NCI-H128 (cell line): ENCODE measurements at regions not wholly inside any gene's neighbourhood (a gene's known extent, or its start where the extent isn't known, plus 50 kb on each side); places are given as distances from the start of the nearest gene placed in this dataset.

Experiments used
- DNase-seq: peaks from one replicate; lab custom pipeline; 2025; ENCODE audit not compliant: unreplicated experiment; lab: John Stamatoyannopoulos, UW

DNA sequence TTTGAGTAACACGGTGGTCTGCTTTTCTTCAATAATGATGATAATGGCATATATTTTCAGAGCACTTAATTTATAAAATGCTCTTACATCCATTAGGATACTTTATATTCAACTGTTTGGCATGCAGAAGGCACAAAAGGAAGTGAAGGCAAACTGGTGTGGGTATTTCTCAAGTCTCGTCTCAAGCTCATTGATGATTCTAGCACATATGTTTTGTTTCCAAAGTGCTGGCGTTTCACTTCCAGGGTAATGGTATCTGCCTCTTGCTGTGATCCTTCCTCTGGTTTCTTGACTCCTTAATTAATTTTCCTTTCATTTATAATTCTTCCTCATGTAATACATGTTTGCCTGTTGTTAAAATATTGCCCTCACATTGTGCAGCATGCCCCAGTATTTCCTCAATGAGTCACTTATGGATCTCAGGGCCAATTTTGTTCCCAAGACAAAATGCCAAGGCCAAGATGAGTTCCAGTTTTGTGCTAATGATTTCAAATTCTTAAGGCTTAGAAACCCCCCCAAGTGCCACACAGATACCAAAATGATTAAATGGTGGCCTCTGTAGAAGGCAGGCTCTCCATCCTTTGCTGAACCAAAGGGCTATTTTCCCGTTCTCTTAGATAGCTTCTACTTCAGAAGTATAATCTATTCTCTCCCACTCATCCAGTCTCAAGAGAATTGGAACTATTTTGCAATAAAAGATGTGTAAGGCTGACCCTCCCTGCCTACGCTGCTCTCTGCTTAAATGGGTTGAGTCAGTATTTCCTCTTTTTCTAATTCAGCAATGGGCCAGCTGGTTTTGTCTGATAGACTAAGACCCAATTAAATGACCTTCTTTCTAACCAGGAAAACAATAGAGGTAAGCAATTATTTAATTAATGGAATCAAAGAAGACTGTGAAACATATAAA is 171.2 kb downstream of the ZNF365 start:
- DNase-seq: no peak

GRCh38 chr10:62548686-62549085 is 174.5 kb downstream of the ZNF365 start:
- DNase-seq: no peak

GRCh38 chr10:62550173-62550572 is 176.0 kb downstream of the ZNF365 start:
- DNase-seq: no peak

DNA sequence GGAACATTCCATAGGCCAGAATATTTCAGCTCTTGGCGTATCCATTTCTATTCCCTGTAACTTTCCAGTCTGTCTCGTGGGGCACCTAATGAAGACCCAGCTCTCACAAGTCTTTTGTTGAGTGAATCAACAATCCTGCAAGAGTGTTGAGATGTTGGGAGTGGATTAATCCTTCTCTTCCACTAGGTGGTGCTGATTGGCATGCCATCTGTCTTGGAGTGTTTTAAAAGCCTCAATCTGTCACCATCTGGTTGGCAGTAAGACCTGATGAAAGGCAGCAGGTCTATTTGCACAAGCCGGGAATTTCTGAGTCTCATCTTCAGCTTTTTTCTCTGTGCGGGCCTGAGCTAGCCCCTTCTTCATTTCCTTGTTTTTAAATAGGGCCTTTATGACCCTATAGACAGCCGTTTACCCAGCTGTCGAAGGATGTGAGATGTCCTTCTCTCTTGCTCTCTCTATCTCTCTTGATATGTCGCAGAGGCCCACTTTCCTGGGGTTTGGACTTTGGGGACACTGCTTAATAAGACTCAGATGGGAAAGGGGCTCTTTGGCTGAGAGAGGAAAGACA is 180.5 kb downstream of the ZNF365 start:
- DNase-seq: no peak

- no peak for DNase-seq
Observed at GRCh38 chr10:62559481-62560200, 185.5 kb downstream of the ZNF365 start.

DNA sequence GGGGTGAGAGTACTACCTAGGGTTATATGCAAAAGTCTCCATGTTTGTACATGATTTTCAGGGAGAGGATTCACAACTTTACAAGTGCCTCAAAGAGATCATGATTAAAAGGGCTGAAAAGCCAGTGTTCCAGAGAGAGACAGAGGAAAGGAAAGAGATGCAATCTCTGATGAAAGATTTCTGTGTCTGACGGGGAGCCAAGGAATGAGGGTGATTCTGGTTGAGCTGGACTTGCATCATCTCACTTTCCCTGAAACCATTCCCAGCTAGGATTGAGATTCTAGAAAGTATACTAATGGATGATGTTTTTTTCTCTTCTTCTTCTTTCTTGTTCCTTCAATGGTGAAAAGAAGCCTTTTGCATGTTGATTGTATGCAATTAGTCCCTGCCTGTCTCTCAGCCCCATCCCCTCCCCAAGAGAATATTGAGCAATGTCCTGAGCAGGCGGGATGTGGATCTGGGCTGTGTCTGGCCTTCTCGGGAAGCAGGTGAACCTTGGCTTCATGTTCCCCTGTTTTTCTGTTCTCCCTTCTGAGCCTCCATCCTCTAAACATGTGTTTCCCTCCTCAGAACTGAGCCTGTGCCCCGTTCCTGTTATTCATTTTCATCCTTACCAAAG is 186.1 kb downstream of the ZNF365 start:
- no peak for DNase-seq

GRCh38 chr10:62561151-62561550 is 187.0 kb downstream of the ZNF365 start:
- DNase-seq: no peak

DNA sequence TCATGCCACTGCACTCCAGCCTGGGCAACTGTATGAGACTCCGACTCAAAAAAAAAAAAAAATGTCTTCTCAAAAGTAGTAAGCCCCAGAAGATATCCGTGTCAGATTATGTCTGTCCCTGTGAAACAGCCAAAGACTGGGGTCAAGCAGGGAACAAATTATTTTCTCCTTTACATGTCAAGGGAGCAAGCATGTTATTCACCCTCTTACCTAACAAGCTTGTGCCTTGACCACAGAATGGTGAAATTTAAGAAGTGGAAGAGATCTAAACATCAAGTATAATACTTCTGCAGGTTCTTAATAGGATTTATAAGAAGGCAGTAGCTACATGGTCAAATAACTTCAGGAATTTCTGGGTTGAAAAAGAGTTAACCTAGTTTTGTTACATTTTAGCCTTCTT is 187.9 kb downstream of the ZNF365 start:
- DNase-seq: no peak

- DNase-seq: no peak
Observed at GRCh38 chr10:62562795-62563194, 188.6 kb downstream of the ZNF365 start.

DNA sequence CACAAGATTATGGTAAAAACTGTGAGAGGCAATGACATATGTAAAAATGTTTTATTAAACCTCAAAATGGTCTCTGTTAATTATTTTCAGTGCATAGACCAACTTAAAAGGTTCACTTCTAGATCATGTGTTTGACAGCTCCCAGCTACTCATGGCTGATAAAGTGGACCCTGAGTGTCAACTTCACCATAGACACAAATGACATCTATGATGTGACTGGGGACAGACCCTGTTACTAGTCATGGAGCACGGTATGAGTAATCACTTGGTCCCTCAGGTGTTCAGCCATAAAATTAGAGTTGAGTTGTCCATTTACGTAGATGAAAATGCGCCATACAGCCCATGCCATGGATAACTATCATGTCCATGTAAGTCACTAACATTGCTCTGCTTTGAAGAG is 199.8 kb downstream of the ZNF365 start:
- DNase-seq: no peak

GRCh38 chr10:62577076-62577475 is 202.9 kb downstream of the ZNF365 start:
- DNase-seq: no peak

DNA sequence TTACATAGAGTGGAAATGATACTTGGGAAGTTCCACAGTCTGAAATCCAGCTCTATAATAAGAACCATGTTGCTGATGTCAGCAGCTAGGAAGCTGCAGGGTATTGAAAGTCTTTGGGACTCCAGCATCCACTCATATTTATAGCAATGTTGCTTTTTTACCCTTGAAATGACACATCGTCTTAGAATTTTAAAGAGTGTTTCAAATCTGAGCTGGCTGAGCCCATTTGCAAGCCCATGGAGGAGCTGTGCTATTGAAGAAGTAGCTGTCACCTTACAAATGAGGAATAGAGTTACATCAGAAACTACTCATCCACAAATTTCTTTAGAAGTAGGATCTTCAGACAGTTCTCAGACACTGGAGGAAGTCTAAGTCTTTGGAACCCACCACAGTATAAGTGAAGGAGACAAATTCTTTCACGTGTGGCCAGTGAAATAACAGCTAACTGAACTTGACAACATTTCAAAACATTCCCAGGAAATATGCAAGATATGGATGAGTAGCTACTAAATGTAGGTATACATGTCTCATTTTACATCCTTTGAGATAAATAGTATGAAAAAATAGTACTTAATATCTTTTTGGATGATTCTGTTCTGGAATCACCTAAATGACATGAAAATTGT is 203.6 kb downstream of the ZNF365 start:
- DNase-seq: no peak

DNA sequence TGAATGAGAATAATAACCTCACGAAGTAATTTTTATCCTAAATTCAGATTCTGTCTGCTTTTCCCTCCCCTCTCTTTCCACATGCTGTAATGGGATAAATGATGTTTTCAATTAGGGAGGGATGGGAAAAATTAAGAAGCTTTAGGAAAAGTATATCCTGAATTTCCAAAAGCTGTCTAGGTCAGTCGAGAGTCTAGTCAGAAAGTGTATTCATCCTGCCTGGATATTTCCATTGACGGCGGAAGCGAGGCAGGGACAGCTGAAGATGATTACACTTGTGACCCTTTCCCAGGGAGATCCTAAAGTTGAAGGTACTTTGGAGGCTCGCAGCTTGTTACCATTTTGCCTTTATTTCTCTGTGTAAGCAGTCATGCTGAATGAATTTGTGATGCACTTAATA is 204.1 kb downstream of the ZNF365 start:
- no peak for DNase-seq

GRCh38 chr10:62578916-62579315 is 204.7 kb downstream of the ZNF365 start:
- no peak for DNase-seq

- no peak for DNase-seq
Observed at GRCh38 chr10:62580396-62580795, 206.2 kb downstream of the ZNF365 start.

DNA sequence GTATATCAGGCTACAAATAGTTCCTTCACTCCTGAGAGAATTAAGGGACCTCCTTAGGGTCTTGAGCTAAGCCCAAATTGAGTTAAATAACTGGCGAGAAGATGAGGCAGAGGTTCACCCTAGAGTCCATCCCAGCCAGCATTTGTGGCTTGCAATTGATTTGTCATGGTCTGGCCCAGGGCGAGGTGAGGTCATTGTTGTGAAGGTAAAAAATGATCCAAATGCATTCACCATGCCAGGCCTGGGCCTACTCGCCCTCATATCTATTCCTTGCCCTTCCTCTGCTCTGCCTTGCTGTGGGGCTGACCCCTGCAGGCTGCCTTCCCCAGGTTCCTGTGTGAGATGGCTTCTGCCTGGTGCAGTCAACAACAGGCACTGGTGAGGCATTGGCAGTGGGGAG is 207.2 kb downstream of the ZNF365 start:
- DNase-seq: no peak

GRCh38 chr10:62582101-62582705 is 208.0 kb downstream of the ZNF365 start:
- no peak for DNase-seq

- no peak for DNase-seq
Observed at GRCh38 chr10:62582804-62583208, 208.6 kb downstream of the ZNF365 start.

DNA sequence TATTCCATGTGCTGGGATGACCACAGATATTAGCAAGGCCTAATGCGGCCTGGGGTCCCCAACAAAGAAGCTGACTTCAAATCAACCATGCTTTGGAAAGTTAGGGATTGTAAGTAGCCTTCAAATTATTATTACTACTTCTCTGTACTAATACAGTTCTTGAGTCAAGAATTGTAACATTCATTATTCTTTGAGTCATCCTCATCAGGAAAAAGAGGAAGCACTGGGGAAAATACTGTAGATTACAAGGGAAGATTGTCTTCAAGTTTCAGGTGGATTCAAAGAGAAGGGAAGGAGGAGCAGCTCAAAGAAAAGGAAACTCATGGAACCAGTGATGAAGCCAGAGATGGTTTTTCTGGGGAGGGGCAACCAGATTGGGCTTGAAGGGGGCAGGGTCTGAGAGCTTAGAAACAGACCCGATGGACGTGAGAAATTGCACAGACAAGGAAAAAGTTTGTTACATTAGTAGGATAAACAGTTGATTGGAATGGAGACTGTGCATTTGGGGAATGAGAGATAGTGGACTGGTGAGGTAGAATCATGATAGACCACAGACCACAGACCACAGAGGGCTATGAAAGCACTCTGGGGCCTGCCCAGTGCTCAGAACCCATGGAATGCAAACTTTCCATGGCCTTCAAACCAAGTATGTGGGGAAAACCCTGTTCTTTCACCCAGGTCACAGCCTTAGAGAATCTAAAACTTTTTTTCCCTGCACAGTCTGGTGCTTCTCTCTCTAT is 209.9 kb downstream of the ZNF365 start:
- DNase-seq: no peak

GRCh38 chr10:62584731-62585130 is 210.6 kb downstream of the ZNF365 start:
- DNase-seq: no peak
